ENCODE measurements at regions not wholly inside any gene's neighbourhood (a gene's known extent, or its start where the extent isn't known, plus 50 kb on each side); places are given as distances from the start of the nearest gene placed in this dataset.

DNA sequence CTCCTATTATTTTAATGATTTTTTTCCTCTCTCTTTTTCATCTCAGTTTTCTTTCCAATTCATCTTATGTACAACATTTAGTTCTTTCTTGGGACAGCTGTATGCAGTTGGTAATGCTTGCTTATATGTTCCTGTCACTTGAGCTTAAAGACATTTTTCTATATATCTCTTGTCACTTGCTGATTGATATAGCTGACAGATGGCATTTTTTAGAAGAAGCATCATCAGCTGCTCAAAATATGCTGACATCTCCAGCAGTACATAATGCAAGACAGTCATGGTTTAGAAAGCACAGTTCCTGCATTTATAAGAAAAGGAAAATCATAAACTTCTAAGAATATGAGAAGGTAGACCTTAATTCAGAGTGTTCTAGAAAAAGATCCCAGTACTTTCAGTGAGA, 56.5 kb downstream of the DCAF8L1 start:
- no peak for DNase-seq

DNA sequence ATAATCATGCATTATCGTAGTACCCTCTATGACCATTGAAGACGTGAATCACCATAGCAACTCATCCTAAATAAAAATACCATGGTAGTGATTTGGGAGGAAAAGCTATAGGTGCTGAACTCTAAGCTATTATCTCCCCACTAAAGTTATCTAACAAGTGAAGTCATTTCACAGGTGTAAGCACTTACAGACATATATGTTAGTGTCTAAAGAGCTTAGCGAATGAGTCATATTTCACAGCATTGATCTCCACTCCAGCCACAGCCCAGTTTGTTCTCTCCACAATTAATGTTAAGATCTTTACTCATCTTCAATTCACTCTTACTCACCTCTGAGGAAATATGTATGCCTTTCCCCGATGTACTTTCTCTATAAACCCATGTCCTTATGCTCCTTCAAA, 57.0 kb downstream of the DCAF8L1 start:
- DNase-seq: no peak

DNA sequence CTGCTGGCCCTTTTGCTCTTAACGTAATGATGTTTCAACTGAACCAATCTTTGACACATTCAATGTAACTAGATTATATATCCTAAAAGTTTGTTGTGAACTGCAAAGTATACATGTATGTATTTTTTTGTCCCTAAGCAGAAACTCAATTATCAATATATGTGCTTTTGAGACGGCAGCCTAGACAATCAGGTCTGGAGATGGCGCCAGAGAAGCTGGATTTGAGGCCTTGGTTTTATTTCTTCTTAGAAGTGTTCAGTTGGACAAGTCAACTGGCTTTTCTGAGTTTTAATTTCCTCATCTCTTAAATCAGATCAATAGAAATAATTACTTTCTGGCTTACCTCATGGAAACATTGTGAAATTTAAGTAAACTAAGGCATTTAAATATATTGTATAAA, 62.5 kb downstream of the DCAF8L1 start:
- DNase-seq: peak; percentile 34

DNA sequence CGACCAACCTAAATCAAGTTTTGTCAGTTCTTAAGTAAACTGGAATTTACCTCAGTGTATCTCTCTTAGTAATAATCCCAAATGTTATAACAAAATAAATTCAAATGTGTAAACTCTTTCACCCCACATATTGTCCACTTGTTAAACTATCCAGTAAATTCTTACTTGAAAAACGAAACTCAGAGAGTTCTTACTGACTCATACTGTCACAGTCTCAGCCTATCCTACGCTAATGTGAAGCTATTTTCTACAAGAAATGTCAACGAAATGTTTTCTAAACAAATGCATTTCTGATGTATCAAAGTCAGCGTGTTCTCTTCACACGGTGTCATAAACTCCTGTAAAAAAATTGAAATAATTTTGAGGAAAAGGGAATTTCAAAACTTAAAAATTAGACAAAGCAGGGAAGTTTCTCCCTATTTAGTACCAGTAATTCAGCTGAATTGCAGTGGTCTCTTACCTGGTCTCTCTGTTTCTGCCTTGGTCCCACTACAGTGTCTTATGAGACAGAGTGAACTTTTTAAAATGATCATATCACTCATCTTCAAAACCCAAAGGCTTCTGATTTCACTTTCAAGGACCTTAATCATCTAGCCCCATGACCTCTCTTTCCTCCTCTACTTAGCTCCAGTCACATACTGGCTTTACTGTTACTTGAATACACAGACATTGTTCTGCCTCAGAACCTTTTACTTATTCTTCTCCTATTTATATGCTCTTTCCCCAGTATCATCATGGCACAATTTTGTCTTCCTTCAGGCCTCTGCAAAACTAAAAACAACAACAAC, 63.3 kb downstream of the DCAF8L1 start:
- DNase-seq: no peak

DNA sequence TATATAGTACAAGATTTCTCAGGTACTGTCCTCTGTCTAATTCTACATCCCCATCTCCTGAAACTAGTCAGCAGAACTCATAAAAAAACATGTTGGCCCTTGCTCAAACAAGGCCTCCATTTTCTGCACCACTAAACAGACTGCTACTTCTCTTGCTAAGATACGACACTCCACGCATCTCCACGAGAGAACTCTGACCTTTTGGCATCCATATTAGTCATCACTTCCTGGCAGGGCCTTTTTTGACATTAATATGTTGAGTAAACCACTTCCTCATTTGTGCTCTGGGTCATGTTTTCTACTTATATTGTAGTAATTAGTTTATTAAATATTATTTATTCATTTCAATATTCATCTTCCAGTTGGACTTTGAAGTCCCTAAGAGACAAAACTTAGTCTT, 65.6 kb downstream of the DCAF8L1 start:
- peak; percentile 89 for DNase-seq

DNA sequence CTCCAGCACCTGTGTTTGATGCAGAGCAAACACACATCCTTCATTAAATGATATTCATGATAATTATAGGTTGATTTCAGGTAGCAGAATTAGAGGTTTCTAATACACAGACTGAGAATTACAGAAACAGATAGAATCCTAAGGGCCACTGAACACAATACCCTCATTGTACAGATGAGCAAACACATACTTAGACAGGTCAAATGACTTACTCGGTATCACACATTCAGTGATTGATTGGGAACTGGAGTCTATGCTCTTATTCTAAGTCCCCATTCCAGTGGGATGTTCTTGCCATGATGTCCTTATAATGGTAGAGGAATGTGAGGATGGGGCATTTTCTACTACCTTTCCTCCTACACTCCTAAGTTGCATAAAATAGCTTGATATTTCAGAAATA, 70.8 kb downstream of the DCAF8L1 start:
- no peak for DNase-seq

DNA sequence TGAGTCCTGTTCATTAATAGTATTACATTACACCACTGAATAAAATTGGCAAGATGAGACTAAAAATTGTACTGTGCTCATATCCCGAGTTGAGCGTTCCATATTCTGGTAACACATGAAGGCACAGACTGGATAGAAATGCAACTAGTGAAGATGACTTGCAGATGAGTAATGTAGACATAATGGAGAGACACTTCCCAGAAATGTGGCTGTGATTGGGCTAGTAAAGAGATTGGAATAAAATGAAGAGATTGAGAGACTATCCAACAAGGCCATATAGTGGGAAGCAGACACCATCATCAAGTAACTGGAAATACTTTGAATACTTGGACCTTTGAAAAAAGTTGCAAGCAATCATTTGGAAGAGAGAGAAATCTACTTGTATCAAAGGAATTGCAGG, 77.3 kb downstream of the DCAF8L1 start:
- no peak for DNase-seq

DNA sequence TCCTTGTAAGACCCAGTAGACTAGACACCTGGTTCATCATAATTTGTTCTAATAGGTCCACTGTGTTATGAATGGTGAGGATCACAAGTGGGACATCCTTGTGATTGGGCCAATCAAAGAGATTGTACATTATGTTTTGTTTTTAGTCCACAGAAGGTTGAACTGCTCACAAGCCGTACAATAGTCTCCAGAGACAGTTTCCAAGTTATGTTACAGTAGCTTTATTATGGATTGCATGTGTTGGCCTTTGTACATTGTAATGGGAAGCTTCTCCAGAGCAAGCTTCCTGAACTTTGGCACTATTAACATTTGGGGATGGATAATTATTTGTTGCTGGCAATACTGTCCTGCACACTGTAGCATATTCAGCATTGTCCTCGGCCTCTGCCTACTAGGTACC, 86.1 kb downstream of the MAGEB10 start:
- no peak for DNase-seq

DNA sequence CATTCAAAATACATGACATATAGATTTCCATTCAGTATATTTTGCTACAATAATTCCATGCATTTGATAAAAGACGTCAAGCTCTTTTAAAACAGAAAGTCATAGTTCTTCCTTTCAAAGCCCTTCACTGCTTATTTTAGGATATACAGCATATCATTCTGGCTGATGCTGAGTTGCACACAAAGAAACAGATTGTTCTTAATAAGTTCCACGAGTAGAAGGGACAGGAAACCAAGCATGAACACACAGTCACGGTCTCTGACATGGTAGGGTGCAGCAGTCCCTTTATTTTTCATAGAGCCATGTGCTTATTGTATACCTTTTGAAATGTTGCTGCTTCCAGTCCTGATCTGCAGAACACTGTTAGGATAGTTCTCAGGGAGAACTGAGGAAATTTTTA, 85.4 kb downstream of the MAGEB10 start:
- DNase-seq: no peak

DNA sequence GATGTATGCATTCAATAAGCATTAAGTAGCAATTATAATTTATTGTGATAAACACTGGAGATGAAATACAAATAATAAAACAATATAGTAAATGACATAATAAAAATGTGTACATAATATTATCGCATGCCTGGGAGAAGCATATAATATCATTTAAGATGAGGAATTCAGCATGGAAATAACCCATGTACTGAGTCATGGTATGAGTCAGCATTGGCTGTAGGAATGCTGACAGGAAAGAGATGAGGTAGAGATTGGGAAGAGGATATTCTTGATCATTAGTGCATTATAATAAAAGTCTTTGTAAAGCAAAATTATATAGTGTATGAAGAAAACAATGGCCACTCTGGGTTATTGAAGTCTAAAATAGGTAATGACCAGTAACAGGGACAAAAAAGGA, 82.8 kb downstream of the MAGEB10 start:
- no peak for DNase-seq

DNA sequence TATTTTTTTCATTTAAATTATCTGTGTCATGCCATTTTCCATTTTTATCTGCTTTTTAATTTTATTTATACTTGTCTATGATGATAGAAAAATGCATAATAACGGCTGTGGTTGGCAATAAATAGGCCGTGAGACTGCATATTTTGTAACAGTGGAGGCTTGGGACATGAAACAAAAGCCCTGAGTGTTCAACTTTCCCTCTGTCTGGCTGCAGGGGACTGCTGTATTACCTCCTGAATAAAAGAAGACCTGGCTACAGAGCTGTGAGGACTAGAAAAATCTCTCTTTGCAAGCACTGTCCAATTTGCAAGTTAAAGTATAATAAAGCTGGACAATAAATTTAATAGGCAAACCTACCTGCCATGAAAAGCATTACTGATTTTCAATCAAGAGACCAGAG, 82.1 kb downstream of the MAGEB10 start:
- DNase-seq: no peak

DNA sequence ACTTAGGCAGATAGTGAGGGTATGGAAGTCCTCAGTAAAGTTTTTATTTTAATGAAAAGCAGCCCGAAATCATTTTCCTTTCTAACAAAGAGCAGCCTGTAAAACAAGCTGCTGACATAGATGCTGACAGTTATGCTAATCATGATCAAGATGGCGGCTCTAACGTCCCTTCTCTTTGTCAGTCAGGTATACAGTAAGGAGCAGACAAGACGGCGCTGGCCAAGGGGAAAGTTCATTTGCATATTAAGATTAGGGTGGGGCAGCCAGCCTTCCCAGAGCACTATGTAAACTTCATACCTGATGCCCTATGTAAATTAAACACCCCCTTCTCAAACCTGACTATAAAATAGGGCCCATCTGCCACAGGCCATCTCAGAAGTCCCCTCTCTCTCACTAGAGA, 76.9 kb downstream of the MAGEB10 start:
- no peak for DNase-seq

DNA sequence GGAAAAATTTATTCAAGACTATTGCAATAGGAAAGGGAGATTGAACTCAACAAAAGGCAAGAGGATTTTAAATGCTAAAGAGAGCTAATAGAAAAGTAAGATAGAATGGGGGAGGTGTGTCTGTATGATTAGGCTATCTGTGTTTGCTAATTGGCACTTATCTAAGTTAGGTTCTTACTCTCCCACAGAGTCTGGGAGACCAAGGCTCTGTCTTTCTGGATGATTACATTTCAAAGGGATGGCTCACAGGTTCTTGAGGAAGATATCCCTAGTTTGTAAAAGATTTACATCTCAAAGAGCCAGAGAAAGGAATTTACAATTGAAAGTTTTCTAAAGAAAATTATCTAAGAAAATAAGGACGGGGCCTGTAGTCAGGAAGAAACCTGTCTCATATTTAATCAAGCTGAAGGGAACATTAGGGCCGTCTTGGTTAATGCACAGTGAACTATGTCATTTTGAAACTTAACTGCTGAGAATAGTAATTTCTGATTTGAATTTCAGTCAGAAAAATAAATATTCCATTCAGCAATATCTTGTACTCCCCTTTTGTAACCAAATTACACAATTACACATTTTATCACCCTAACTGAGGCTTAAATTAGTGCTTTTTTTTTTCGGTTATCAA, 75.8 kb downstream of the MAGEB10 start:
- no peak for DNase-seq

DNA sequence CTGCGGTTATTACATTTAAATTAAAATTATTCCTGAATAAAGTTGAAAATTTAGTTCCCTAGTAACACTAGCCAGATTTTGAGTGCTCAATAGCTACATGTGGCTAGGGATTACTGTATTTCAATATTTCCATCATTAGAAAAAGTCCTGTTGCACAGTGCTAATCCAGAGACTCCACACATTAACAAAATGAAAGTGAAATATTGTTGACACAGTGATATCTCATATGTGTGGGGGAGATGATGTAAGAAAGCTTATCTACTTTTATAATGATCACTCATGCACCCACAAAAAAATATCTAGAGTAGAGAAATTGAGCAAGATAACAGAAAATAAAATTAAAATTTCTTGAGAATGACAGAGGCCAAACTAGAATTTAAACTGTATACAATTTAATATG, 74.9 kb downstream of the MAGEB10 start:
- no peak for DNase-seq

DNA sequence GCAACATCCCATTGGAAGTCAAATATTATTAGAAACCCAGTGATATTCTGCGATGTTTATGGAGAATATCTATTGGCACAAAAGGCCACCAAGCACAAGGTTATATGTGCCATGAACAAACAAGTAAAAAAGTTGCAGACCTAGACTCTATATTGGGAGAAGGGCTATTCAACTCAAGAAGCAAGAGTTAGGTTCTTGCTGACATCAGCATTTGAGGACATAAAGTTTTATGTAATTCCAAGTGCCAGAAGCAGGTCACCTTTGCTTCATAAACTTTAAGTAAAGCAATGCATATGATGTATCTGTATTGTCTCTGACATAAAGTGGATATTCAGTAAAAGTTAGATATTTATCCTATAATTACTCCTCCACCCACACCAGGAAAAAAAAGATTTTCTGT, 71.1 kb downstream of the MAGEB10 start:
- no peak for DNase-seq
